Trophoblast cell (in vitro differentiated cells and primary cell): ENCODE measurements at regions not wholly inside any gene's neighbourhood (a gene's known extent, or its start where the extent isn't known, plus 50 kb on each side); places are given as distances from the start of the nearest gene placed in this dataset.
"Not testable (repeated sequence)": the region's sequence is repeated elsewhere in the genome, so short reads cannot be mapped to it uniquely, and the experiment has no call there.

Experiments used
- DNase-seq, 2 donors: peaks; one replicate each; pipeline ENCODE4 v3.0.0-alpha.2; 2016
- H2AFZ ChIP-seq: 2 replicates; pipeline ENCODE4 v1.6.1; 2013; ENCODE audit warnings: low read length, moderate library complexity, mild to moderate bottlenecking; ENCODE audit not compliant: insufficient read depth, poor library complexity
- H2AK5ac ChIP-seq: 2 replicates; pipeline ENCODE4 v1.6.1; 2013; ENCODE audit warnings: mild to moderate bottlenecking, low read length
- H2BK120ac ChIP-seq: 2 replicates; pipeline ENCODE4 v1.6.1; 2013; ENCODE audit warnings: low read length, mild to moderate bottlenecking, moderate library complexity; ENCODE audit not compliant: insufficient read depth, poor library complexity
- H2BK12ac ChIP-seq: 2 replicates; pipeline ENCODE4 v1.6.1; 2013; ENCODE audit warnings: mild to moderate bottlenecking, low read length, moderate library complexity
- H2BK5ac ChIP-seq: 2 replicates; pipeline ENCODE4 v1.6.1; 2013; ENCODE audit warnings: low read length, low read depth, moderate library complexity, mild to moderate bottlenecking; ENCODE audit not compliant: poor library complexity
- H3K14ac ChIP-seq: 2 replicates; pipeline ENCODE4 v1.6.1; 2013; ENCODE audit warnings: mild to moderate bottlenecking, low read length
- H3K18ac ChIP-seq: 2 replicates; pipeline ENCODE4 v1.6.1; 2013; ENCODE audit warnings: mild to moderate bottlenecking, low read length
- H3K23ac ChIP-seq: 2 replicates; pipeline ENCODE4 v1.6.1; 2013; ENCODE audit warnings: low read length
- H3K27ac ChIP-seq: 2 replicates; pipeline ENCODE4 v1.5.1; 2013; ENCODE audit warnings: low read depth, mild to moderate bottlenecking, inconsistent platforms, low read length, moderate library complexity
- H3K27me3 ChIP-seq: 2 replicates; pipeline ENCODE4 v1.6.1; 2013; ENCODE audit warnings: inconsistent platforms, mild to moderate bottlenecking, low read length, moderate library complexity; ENCODE audit not compliant: insufficient read depth
- H3K36me3 ChIP-seq, 2 experiments: 1 replicate in 1 of 2; 2 replicates in 1 of 2; pipeline ENCODE4 v1.6.1; 2013; ENCODE audit warnings: low read length in 2 of 2, mild to moderate bottlenecking in 2 of 2, moderate library complexity in 1 of 2; ENCODE audit not compliant: insufficient read depth in 2 of 2, control insufficient read depth in 1 of 2
- H3K4ac ChIP-seq: 2 replicates; pipeline ENCODE4 v1.6.1; 2013; ENCODE audit warnings: low read depth, mild to moderate bottlenecking, low read length, moderate library complexity
- H3K4me1 ChIP-seq, 2 experiments: 1 replicate in 1 of 2; 2 replicates in 1 of 2; pipeline ENCODE4 v1.6.1; 2013; ENCODE audit warnings: low read length in 2 of 2, mild to moderate bottlenecking in 2 of 2, moderate library complexity in 1 of 2; ENCODE audit not compliant: insufficient read depth in 2 of 2, control insufficient read depth in 1 of 2
- H3K4me2 ChIP-seq: 2 replicates; pipeline ENCODE4 v1.6.1; 2013; ENCODE audit warnings: inconsistent platforms, mild to moderate bottlenecking, low read length, moderate library complexity
- H3K4me3 ChIP-seq: 2 replicates; pipeline ENCODE4 v1.5.1; 2013; ENCODE audit warnings: mild to moderate bottlenecking, low read depth, low read length, inconsistent platforms
- H3K79me1 ChIP-seq: one replicate; pipeline ENCODE4 v1.6.1; 2013; ENCODE audit warnings: low read length
- H3K79me2 ChIP-seq: 2 replicates; pipeline ENCODE4 v1.6.1; 2013; ENCODE audit warnings: low read length, mild to moderate bottlenecking; ENCODE audit not compliant: control insufficient read depth, insufficient read depth, poor library complexity
- H3K9ac ChIP-seq: 2 replicates; pipeline ENCODE4 v1.6.1; 2013; ENCODE audit warnings: mild to moderate bottlenecking, low read length
- H3K9me3 ChIP-seq: 2 replicates; pipeline ENCODE4 v1.6.1; 2013; ENCODE audit warnings: low read depth, mild to moderate bottlenecking, control low read depth, inconsistent platforms, low read length; ENCODE audit not compliant: insufficient read depth
- H4K12ac ChIP-seq: 2 replicates; pipeline ENCODE4 v1.6.1; 2013; ENCODE audit warnings: low read depth, mild to moderate bottlenecking, low read length, moderate library complexity
- H4K8ac ChIP-seq: 2 replicates; pipeline ENCODE4 v1.6.1; 2013; ENCODE audit warnings: low read depth, mild to moderate bottlenecking, low read length, moderate library complexity
- H4K91ac ChIP-seq: one replicate; pipeline ENCODE4 v1.6.1; 2013; ENCODE audit warnings: low read depth, mild to moderate bottlenecking, low read length, moderate library complexity
- whole genome bisulfite sequencing: extraction: QIAGEN DNeasy Blood & Tissue Kit; methylation state at CpG from one replicate; pipeline ENCODE4 v1.1.7; 2013; ENCODE audit warnings: missing lambda C conversion rate; ENCODE audit not compliant: insufficient read length, insufficient coverage; ENCODE audit errors: extremely low coverage; 5-methylcytosine and 5-hydroxymethylcytosine counted together

DNA sequence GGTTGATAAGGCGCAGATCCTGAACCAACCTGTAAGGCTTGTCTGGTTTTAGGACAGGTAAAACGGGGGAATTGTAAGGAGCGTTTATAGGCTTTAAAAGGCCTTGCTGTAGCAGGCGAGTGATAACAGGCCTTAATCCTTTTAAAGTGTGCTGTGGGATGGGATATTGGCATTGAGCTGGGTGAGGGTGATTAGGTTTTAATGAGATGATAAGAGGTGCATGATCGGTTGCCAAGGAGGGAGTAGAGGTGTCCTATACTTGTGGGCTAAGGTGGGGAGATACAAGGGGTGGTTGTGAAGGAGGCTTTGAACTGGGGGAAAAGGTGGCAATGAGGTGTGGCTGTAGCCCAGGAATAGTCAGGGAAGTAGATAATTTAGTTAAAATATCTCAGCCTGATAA is 363.8 kb downstream of the S1PR1 start:
- not testable (repeated sequence) for H3K4me2 ChIP-seq, H3K23ac ChIP-seq, H2BK12ac ChIP-seq, H3K79me2 ChIP-seq, H2BK5ac ChIP-seq, H3K18ac ChIP-seq, H3K14ac ChIP-seq, H3K4ac ChIP-seq, H4K91ac ChIP-seq, H4K8ac ChIP-seq, H3K27me3 ChIP-seq, H3K79me1 ChIP-seq, DNase-seq, H3K9me3 ChIP-seq, H2AK5ac ChIP-seq, H2BK120ac ChIP-seq, H2AFZ ChIP-seq, H3K27ac ChIP-seq, H3K4me3 ChIP-seq, H3K36me3 ChIP-seq, H4K12ac ChIP-seq, H3K9ac ChIP-seq, H3K4me1 ChIP-seq
- no CpG with 5 or more reads among the region's 5 CpGs for WGBS

DNA sequence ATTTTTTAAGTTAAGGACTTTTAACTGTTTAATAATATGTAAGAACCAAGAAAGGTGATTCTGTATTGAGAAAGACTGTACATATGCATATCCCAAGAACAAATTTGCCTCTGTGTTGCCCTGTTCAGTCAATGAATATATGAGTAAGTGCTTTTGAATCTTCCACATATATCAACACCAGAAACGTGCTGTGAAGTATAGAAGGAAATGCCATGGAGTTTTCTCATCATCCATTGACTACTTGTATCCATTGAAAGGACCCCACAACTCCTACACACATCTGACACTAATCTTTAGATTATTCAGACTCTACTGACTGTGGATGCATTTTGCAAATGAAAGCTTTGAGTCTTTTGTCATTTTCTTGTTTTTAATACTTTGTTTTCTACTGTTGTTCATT is 366.9 kb downstream of the S1PR1 start:
- no peak overlapping the region for H3K27ac ChIP-seq
- no peak overlapping the region for H3K18ac ChIP-seq
- H3K4ac ChIP-seq, result no peak overlapping the region
- peaks cover 2% of the 10 kb centered on the region for H3K9me3 ChIP-seq
- H3K79me1 ChIP-seq, result no peaks in the 10 kb centered on the region
- no peak overlapping the region for H3K23ac ChIP-seq
- H3K79me2 ChIP-seq, result no peaks in the 10 kb centered on the region
- H4K8ac ChIP-seq, result no peak overlapping the region
- H2AFZ ChIP-seq, result no peak overlapping the region
- no CpG with 5 or more reads among the region's 1 CpG for WGBS
- no peak overlapping the region for H2BK5ac ChIP-seq
- H2BK120ac ChIP-seq, result no peak overlapping the region
- H3K4me2 ChIP-seq, result no peak overlapping the region
- H3K9ac ChIP-seq, result no peak overlapping the region
- no peak overlapping the region for H2AK5ac ChIP-seq
- no peak overlapping the region for H4K12ac ChIP-seq
- no peak for DNase-seq
- no peak overlapping the region for H4K91ac ChIP-seq
- H3K14ac ChIP-seq, result no peak overlapping the region
- no peaks in the 10 kb centered on the region for H3K27me3 ChIP-seq
- no peak overlapping the region for H3K4me3 ChIP-seq
- H3K4me1 ChIP-seq, result no peaks in the 10 kb centered on the region
- no peak overlapping the region for H2BK12ac ChIP-seq
- no peaks in the 10 kb centered on the region for H3K36me3 ChIP-seq

GRCh38 chr1:101605878-101606277 is 369.1 kb downstream of the S1PR1 start:
- Histone ChIP-seq H3K27me3 (no peaks in the 10 kb centered on the region), H3K27ac (no peak overlapping the region), H3K23ac (no peak overlapping the region), H2BK5ac (no peak overlapping the region), H3K36me3 (no peaks in the 10 kb centered on the region), H3K18ac (no peak overlapping the region), H2BK12ac (no peak overlapping the region), H3K14ac (no peak overlapping the region), H3K4me2 (no peak overlapping the region), H2AK5ac (no peak overlapping the region), H3K4me1 (no peaks in the 10 kb centered on the region), H3K4ac (no peak overlapping the region), H4K12ac (no peak overlapping the region), H2BK120ac (no peak overlapping the region), H4K91ac (no peak overlapping the region), H2AFZ (no peak overlapping the region), H3K4me3 (no peak overlapping the region), H3K9ac (no peak overlapping the region), H3K79me1 (no peaks in the 10 kb centered on the region), H3K79me2 (no peaks in the 10 kb centered on the region), H3K9me3 (peaks cover 4% of the 10 kb centered on the region), H4K8ac (no peak overlapping the region)
- WGBS, result no CpG with 5 or more reads among the region's 2 CpGs
- DNase-seq, result no peak

DNA sequence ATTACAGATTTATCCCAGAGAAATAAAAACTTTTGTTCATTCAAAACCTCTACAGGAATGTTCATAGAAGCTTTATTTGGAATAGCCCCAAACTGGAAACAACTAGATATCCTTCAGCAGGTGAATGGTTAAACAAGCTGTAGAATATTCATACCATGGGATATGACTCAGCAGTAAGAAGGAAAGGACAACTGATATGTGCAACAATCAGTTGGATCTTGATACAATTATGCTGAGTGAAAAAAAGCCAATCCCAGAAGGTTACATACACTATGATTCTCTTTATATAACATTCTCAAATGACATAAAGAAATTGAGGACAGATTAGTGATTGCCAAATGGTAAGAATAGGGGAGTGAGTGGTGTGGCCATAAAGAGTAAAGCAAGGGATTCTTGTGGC is 376.7 kb downstream of the S1PR1 start:
- H2BK120ac ChIP-seq, result no peak overlapping the region
- no peak overlapping the region for H3K9ac ChIP-seq
- H3K79me2 ChIP-seq, result no peaks in the 10 kb centered on the region
- no peak overlapping the region for H3K4me2 ChIP-seq
- H2AFZ ChIP-seq, result no peak overlapping the region
- H2BK12ac ChIP-seq, result no peak overlapping the region
- H3K27me3 ChIP-seq, result no peaks in the 10 kb centered on the region
- DNase-seq, result no peak
- H3K27ac ChIP-seq, result no peak overlapping the region
- H4K12ac ChIP-seq, result no peak overlapping the region
- H3K79me1 ChIP-seq, result no peaks in the 10 kb centered on the region
- no peak overlapping the region for H4K8ac ChIP-seq
- H3K4ac ChIP-seq, result no peak overlapping the region
- H2AK5ac ChIP-seq, result no peak overlapping the region
- peaks cover 4% of the 10 kb centered on the region for H3K9me3 ChIP-seq
- no peak overlapping the region for H3K23ac ChIP-seq
- H3K18ac ChIP-seq, result no peak overlapping the region
- H3K4me3 ChIP-seq, result no peak overlapping the region
- no peak overlapping the region for H2BK5ac ChIP-seq
- no peaks in the 10 kb centered on the region for H3K4me1 ChIP-seq
- no peak overlapping the region for H3K14ac ChIP-seq
- H4K91ac ChIP-seq, result no peak overlapping the region
- no peaks in the 10 kb centered on the region for H3K36me3 ChIP-seq

DNA sequence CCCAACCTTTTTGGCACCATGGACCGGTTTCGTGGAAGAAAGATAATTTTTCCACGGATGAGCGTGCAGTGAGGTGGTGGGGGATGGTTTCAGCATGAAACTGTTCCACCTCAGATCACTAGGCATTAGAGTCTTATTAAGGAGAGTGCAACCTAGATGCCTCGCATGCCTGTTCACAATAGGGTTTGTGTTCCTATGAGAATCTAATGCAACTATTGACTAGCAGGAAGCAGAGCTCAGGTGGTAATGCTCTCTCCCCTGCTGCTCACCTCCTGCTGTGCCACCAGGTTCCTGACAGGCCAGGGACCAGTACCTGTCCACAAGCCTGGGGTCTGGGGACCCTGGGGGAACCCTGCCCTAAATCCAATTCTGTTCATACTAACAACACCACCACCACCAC is 377.8 kb downstream of the OLFM3 start:
- Histone ChIP-seq H2AFZ (no peak overlapping the region), H4K8ac (no peak overlapping the region), H2AK5ac (no peak overlapping the region), H3K4me2 (no peak overlapping the region), H3K4me3 (no peak overlapping the region), H4K12ac (no peak overlapping the region), H4K91ac (no peak overlapping the region), H3K23ac (no peak overlapping the region), H3K4ac (no peak overlapping the region), H3K79me1 (no peaks in the 10 kb centered on the region), H2BK5ac (no peak overlapping the region), H3K9ac (no peak overlapping the region), H3K18ac (no peak overlapping the region), H3K27ac (no peak overlapping the region), H3K9me3 (no peaks in the 10 kb centered on the region), H3K4me1 (no peaks in the 10 kb centered on the region), H2BK120ac (no peak overlapping the region), H3K36me3 (no peaks in the 10 kb centered on the region), H3K79me2 (no peaks in the 10 kb centered on the region), H3K14ac (no peak overlapping the region), H2BK12ac (no peak overlapping the region), H3K27me3 (no peaks in the 10 kb centered on the region)
- DNase-seq, result no peak
- no CpG with 5 or more reads among the region's 5 CpGs for WGBS
